ENCODE measurements at regions not wholly inside any gene's neighbourhood (a gene's known extent, or its start where the extent isn't known, plus 50 kb on each side); places are given as distances from the start of the nearest gene placed in this dataset.

DNA sequence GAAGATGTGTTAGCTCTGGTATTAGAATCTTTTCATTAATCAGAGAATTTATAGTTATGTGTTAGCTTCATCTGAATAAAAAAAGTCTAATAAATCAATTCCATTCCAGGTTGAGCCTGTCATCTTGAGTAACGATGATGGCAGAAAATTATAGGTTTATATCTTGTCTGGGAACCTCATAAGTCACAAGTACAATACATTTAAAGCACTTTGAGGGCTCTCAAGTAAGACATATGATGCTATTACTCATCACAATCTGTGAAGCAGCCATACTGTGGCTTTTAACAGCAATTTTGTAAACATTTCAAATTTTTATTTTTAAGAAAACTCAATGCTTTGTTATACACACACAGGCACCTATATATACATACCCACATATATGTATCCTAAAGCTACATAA, 484.1 kb upstream of the VRK2 start (continued):
- TF ChIP-seq EP300 (IDR thresholded peaks at IDR 0.05; ENCODE audit: borderline replicate concordance in 1 of 2, low read depth in 2 of 2, low read length in 2 of 2) = no peak
- TF ChIP-seq, protein P1, sequence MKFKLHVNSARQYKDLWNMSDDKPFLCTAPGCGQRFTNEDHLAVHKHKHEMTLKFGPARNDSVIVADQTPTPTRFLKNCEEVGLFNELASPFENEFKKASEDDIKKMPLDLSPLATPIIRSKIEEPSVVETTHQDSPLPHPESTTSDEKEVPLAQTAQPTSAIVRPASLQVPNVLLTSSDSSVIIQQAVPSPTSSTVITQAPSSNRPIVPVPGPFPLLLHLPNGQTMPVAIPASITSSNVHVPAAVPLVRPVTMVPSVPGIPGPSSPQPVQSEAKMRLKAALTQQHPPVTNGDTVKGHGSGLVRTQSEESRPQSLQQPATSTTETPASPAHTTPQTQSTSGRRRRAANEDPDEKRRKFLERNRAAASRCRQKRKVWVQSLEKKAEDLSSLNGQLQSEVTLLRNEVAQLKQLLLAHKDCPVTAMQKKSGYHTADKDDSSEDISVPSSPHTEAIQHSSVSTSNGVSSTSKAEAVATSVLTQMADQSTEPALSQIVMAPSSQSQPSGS (IDR thresholded peaks at IDR 0.05; ENCODE audit: low read length) = no peak
- no peak for TF ChIP-seq CREB1 (IDR thresholded peaks at IDR 0.05)

Measured in H1 (cell line).